ENCODE measurements at regions not wholly inside any gene's neighbourhood (a gene's known extent, or its start where the extent isn't known, plus 50 kb on each side); places are given as distances from the start of the nearest gene placed in this dataset.

DNA sequence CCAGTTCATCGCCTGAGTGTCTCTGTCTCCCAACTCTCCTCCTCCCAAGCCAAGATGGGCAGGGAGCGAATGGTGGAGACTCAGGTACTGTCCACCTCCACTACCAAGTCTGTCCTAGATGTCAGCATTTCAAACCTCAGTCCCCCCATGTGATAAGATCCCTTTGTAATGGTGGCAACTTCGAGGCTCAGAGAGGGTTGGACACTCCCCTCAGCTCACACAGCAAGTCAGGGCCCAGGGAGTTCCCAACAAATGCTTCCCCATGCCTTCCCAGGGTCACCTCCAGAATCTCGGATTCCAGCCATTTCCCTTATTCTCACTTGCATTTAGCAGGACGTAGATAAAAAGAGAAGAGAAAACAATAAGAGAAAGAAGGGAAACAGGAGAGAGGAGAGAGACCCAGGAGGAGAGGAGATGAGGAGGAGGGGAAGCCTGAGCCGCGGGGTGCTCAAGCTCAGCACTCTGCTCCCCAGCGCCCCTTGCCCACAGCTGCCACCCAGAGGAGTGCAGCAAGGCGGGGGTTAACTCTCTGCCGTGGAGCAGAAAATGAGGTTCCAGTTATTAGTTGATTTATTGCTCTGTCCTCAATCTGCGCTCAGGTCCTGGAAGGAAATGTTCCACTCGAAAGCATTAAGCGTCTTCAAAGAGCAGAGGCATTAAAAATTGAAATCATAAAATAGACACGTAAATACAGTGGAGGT lies 84.1 kb upstream of the LINGO1 start:
- H2AFZ ChIP-seq (ENCODE audit: low read depth, low read length): no peak overlapping the region
- no peak overlapping the region for H3K9ac ChIP-seq (ENCODE audit: low read length)
- H3K4me3 ChIP-seq (ENCODE audit: insufficient read depth in 1 of 2, low read depth in 1 of 2, low read length in 2 of 2): no peak overlapping the region
- no peak overlapping the region for H4K8ac ChIP-seq (ENCODE audit: low read length)
- no peak overlapping the region for H3K18ac ChIP-seq (ENCODE audit: low read depth in 1 of 2, low read length in 2 of 2)
- no peak overlapping the region for H4K91ac ChIP-seq (ENCODE audit: low read length)
- H3K14ac ChIP-seq (ENCODE audit: low read length in 2 of 2): no peak overlapping the region
- H3K4me2 ChIP-seq (ENCODE audit: low read length, poor library complexity, severe bottlenecking): no peak overlapping the region
- no peak overlapping the region for H2BK5ac ChIP-seq (ENCODE audit: low read depth, low read length, poor library complexity, severe bottlenecking)
- no peaks in the 10 kb centered on the region for H3K79me1 ChIP-seq (replicated peaks; ENCODE audit: low read length, poor library complexity, severe bottlenecking)
- peaks cover 2% of the 10 kb centered on the region for H3K4me1 ChIP-seq (ENCODE audit: control insufficient read depth, insufficient read depth, low read depth, low read length)
- WGBS: 56% methylated on average over 13 of the region's 14 CpGs
- H2BK120ac ChIP-seq (ENCODE audit: low read depth, low read length): no peak overlapping the region
- no peak overlapping the region for H3K23ac ChIP-seq (ENCODE audit: low read length in 2 of 2)
- peaks cover 17 to 77% of the 10 kb centered on the region in 2 experiments for H3K27me3 ChIP-seq (ENCODE audit: control insufficient read depth in 1 of 2, insufficient read depth in 1 of 2, low read length in 2 of 2)
- no peaks in the 10 kb centered on the region for H3K9me3 ChIP-seq (ENCODE audit: control insufficient read depth, low read length)
- H3K4ac ChIP-seq (ENCODE audit: low read depth in 1 of 2, low read length in 2 of 2): no peak overlapping the region
- H3K36me3 ChIP-seq (ENCODE audit: control insufficient read depth in 1 of 2, insufficient read depth in 2 of 2, low read depth in 1 of 2, low read length in 2 of 2): no peaks in the 10 kb centered on the region
- no peak overlapping the region for H2BK15ac ChIP-seq (ENCODE audit: low read depth, poor library complexity, severe bottlenecking)
- H2AK5ac ChIP-seq (ENCODE audit: low read length, severe bottlenecking): no peak overlapping the region
- no peak overlapping the region for H3K27ac ChIP-seq (ENCODE audit: low read length, poor library complexity, severe bottlenecking)
- DNase-seq: no peak
- no peak overlapping the region for H2BK12ac ChIP-seq (ENCODE audit: low read length in 2 of 2)

DNA sequence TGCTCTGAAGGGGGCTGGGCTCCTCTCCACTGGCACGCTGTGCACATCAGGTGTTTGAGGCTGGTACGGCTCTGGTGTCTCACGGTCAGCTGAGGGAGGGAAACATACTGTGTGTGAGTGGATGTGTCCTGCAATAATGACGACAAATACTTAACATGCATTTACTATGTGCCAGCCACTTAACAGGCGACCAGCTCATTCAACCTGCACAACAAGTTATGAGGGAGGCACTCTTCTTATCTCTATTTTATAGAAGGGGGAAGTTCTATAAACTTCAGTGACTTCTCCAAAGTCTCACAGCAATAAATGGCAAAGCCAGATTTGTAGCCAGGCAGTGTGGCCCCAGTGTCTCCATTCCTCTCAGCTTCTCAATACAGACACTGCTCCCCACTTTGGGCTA lies 83.1 kb upstream of the LINGO1 start:
- no peak overlapping the region for H2BK5ac ChIP-seq (ENCODE audit: low read depth, low read length, poor library complexity, severe bottlenecking)
- H3K18ac ChIP-seq (ENCODE audit: low read depth in 1 of 2, low read length in 2 of 2): no peak overlapping the region
- whole genome bisulfite sequencing: 63% methylated on average over 2 of the region's 5 CpGs

GRCh38 chr15:77715051-77715450 lies 82.3 kb upstream of the LINGO1 start:
- Histone ChIP-seq H2BK5ac (ENCODE audit: low read depth, low read length, poor library complexity, severe bottlenecking) (no peak overlapping the region), H2AK5ac (ENCODE audit: low read length, severe bottlenecking) (no peak overlapping the region), H3K4me3 (ENCODE audit: insufficient read depth in 1 of 2, low read depth in 1 of 2, low read length in 2 of 2) (no peak overlapping the region), H3K9me3 (ENCODE audit: control insufficient read depth, low read length) (no peaks in the 10 kb centered on the region), H3K18ac (ENCODE audit: low read depth in 1 of 2, low read length in 2 of 2) (no peak overlapping the region), H2AFZ (ENCODE audit: low read depth, low read length) (no peak overlapping the region), H2BK12ac (ENCODE audit: low read length in 2 of 2) (no peak overlapping the region), H3K4me1 (ENCODE audit: control insufficient read depth, insufficient read depth, low read depth, low read length) (peaks cover 2% of the 10 kb centered on the region), H2BK120ac (ENCODE audit: low read depth, low read length) (no peak overlapping the region), H3K27ac (ENCODE audit: low read length, poor library complexity, severe bottlenecking) (no peak overlapping the region), H3K36me3 (ENCODE audit: control insufficient read depth in 1 of 2, insufficient read depth in 2 of 2, low read depth in 1 of 2, low read length in 2 of 2) (no peaks in the 10 kb centered on the region), H3K23ac (ENCODE audit: low read length in 2 of 2) (no peak overlapping the region), H3K14ac (ENCODE audit: low read length in 2 of 2) (no peak overlapping the region), H3K4me2 (ENCODE audit: low read length, poor library complexity, severe bottlenecking) (no peak overlapping the region), H3K9ac (ENCODE audit: low read length) (no peak overlapping the region), H3K27me3 (ENCODE audit: control insufficient read depth in 1 of 2, insufficient read depth in 1 of 2, low read length in 2 of 2) (peaks cover 26 to 85% of the 10 kb centered on the region in 2 experiments), H4K91ac (ENCODE audit: low read length) (peak overlapping the region; percentile 28), H2BK15ac (ENCODE audit: low read depth, poor library complexity, severe bottlenecking) (no peak overlapping the region), H4K8ac (ENCODE audit: low read length) (no peak overlapping the region), H3K79me1 (replicated peaks; ENCODE audit: low read length, poor library complexity, severe bottlenecking) (no peaks in the 10 kb centered on the region), H3K4ac (ENCODE audit: low read depth in 1 of 2, low read length in 2 of 2) (no peak overlapping the region)
- whole genome bisulfite sequencing: 36% methylated on average over 5 of the region's 6 CpGs
- no peak for DNase-seq

More for the DNA sequence above, 83.1 kb upstream of the LINGO1 start:
- no peak overlapping the region for H2BK120ac ChIP-seq (ENCODE audit: low read depth, low read length)
- H3K4me3 ChIP-seq (ENCODE audit: insufficient read depth in 1 of 2, low read depth in 1 of 2, low read length in 2 of 2): no peak overlapping the region
- no peak for DNase-seq
- no peak overlapping the region for H3K9ac ChIP-seq (ENCODE audit: low read length)
- no peak overlapping the region for H2BK15ac ChIP-seq (ENCODE audit: low read depth, poor library complexity, severe bottlenecking)
- no peaks in the 10 kb centered on the region for H3K79me1 ChIP-seq (replicated peaks; ENCODE audit: low read length, poor library complexity, severe bottlenecking)
- no peak overlapping the region for H3K4me2 ChIP-seq (ENCODE audit: low read length, poor library complexity, severe bottlenecking)
- no peak overlapping the region for H2BK12ac ChIP-seq (ENCODE audit: low read length in 2 of 2)
- H3K27me3 ChIP-seq (ENCODE audit: control insufficient read depth in 1 of 2, insufficient read depth in 1 of 2, low read length in 2 of 2): peaks cover 22 to 84% of the 10 kb centered on the region in 2 experiments
- H4K8ac ChIP-seq (ENCODE audit: low read length): no peak overlapping the region
- no peak overlapping the region for H3K23ac ChIP-seq (ENCODE audit: low read length in 2 of 2)
- H3K36me3 ChIP-seq (ENCODE audit: control insufficient read depth in 1 of 2, insufficient read depth in 2 of 2, low read depth in 1 of 2, low read length in 2 of 2): no peaks in the 10 kb centered on the region
- no peak overlapping the region for H3K4ac ChIP-seq (ENCODE audit: low read depth in 1 of 2, low read length in 2 of 2)
- no peak overlapping the region for H2AFZ ChIP-seq (ENCODE audit: low read depth, low read length)
- no peak overlapping the region for H3K14ac ChIP-seq (ENCODE audit: low read length in 2 of 2)
- H3K9me3 ChIP-seq (ENCODE audit: control insufficient read depth, low read length): no peaks in the 10 kb centered on the region
- no peak overlapping the region for H2AK5ac ChIP-seq (ENCODE audit: low read length, severe bottlenecking)
- H4K91ac ChIP-seq (ENCODE audit: low read length): no peak overlapping the region
- no peak overlapping the region for H3K27ac ChIP-seq (ENCODE audit: low read length, poor library complexity, severe bottlenecking)
- peaks cover 2% of the 10 kb centered on the region for H3K4me1 ChIP-seq (ENCODE audit: control insufficient read depth, insufficient read depth, low read depth, low read length)

DNA sequence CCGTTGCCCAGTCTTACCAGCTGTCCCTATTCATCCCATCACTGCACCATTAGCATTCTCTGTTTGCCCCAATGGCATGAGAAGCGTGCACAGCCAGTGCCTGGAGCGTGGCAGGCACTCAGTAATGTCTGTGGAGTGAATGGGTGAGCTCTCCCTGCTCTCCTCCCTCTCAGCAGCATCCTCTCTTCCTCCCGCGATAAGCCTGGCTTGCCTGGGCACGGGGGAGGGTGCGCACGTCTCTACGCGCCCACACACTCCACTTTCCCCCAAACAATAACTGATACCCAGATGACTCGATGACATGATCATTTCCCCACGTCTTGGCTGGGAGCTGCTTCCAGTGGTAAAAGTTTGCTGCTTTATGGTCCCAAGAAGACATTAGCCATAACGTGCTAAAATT lies 81.8 kb upstream of the LINGO1 start:
- Histone ChIP-seq H2BK5ac (ENCODE audit: low read depth, low read length, poor library complexity, severe bottlenecking) (no peak overlapping the region), H3K79me1 (replicated peaks; ENCODE audit: low read length, poor library complexity, severe bottlenecking) (no peaks in the 10 kb centered on the region), H3K27me3 (ENCODE audit: control insufficient read depth in 1 of 2, insufficient read depth in 1 of 2, low read length in 2 of 2) (peaks cover 26 to 86% of the 10 kb centered on the region in 2 experiments), H2AFZ (ENCODE audit: low read depth, low read length) (no peak overlapping the region), H2BK12ac (ENCODE audit: low read length in 2 of 2) (no peak overlapping the region), H3K9ac (ENCODE audit: low read length) (no peak overlapping the region), H2BK15ac (ENCODE audit: low read depth, poor library complexity, severe bottlenecking) (no peak overlapping the region), H4K8ac (ENCODE audit: low read length) (no peak overlapping the region), H3K4ac (ENCODE audit: low read depth in 1 of 2, low read length in 2 of 2) (no peak overlapping the region), H3K36me3 (ENCODE audit: control insufficient read depth in 1 of 2, insufficient read depth in 2 of 2, low read depth in 1 of 2, low read length in 2 of 2) (no peaks in the 10 kb centered on the region), H3K23ac (ENCODE audit: low read length in 2 of 2) (no peak overlapping the region), H3K4me2 (ENCODE audit: low read length, poor library complexity, severe bottlenecking) (no peak overlapping the region), H3K4me3 (ENCODE audit: insufficient read depth in 1 of 2, low read depth in 1 of 2, low read length in 2 of 2) (no peak overlapping the region), H3K9me3 (ENCODE audit: control insufficient read depth, low read length) (no peaks in the 10 kb centered on the region), H3K18ac (ENCODE audit: low read depth in 1 of 2, low read length in 2 of 2) (no peak overlapping the region), H2AK5ac (ENCODE audit: low read length, severe bottlenecking) (no peak overlapping the region), H4K91ac (ENCODE audit: low read length) (no peak overlapping the region), H2BK120ac (ENCODE audit: low read depth, low read length) (no peak overlapping the region), H3K27ac (ENCODE audit: low read length, poor library complexity, severe bottlenecking) (no peak overlapping the region), H3K14ac (ENCODE audit: low read length in 2 of 2) (no peak overlapping the region), H3K4me1 (ENCODE audit: control insufficient read depth, insufficient read depth, low read depth, low read length) (peaks cover 2% of the 10 kb centered on the region)
- DNase-seq: no peak
- 65% methylated on average over 13 of the region's 13 CpGs for WGBS
